Right lobe of liver (tissue), 6 donors: ENCODE measurements at regions not wholly inside any gene's neighbourhood (a gene's known extent, or its start where the extent isn't known, plus 50 kb on each side); places are given as distances from the start of the nearest gene placed in this dataset.
A peak's percentile ranks its signal among the peaks of the same experiment; 100 is the strongest.

Experiments
- ATAC-seq, 4 donors: fragments of 200-7000 bp; cut with Tn5 transposase; one replicate each; pipeline ENCODE4 v1.9.1; 2020; ENCODE audit warnings: mild to moderate bottlenecking in 4 of 4, moderate library complexity in 4 of 4
- DNase-seq, 3 donors: peaks; one replicate each; pipeline ENCODE4 v3.0.0-alpha.2; 2020
- H3K27ac ChIP-seq, 3 donors: fragments of 200-600 bp; one replicate each; pipeline ENCODE4 v1.8.0; 2022
- H3K27me3 ChIP-seq, 2 donors: fragments of 200-600 bp; one replicate each; pipeline ENCODE4 v1.8.0; 2022
- H3K36me3 ChIP-seq, 4 donors: fragments of 200-600 bp; sonication (generic) in 1 of 4; one replicate each; pipeline versions ENCODE4 v1.5.1 to v1.8.0; 2017 to 2022; ENCODE audit warnings: control low read depth in 1 of 4
- H3K4me1 ChIP-seq, 4 donors: fragments of 200-600 bp; sonication (generic) in 1 of 4; one replicate each; pipeline versions ENCODE4 v1.5.1 to v1.8.0; 2017 to 2022; ENCODE audit warnings: control low read depth in 1 of 4
- H3K4me3 ChIP-seq, 3 donors: fragments of 200-600 bp; one replicate each; pipeline ENCODE4 v1.8.0; 2022
- H3K9me3 ChIP-seq, 4 donors: fragments of 200-600 bp; sonication (generic) in 1 of 4; one replicate each; pipeline versions ENCODE4 v1.5.1 to v1.8.0; 2017 to 2022; ENCODE audit warnings: control low read depth in 1 of 4
- POLR2A ChIP-seq: fragments of 450-650 bp; IDR thresholded peaks from one replicate; pipeline ENCODE4 v1.6.1; 2017; ENCODE audit warnings: antibody characterized with exemption, mild to moderate bottlenecking
- WGBS: methylation state at CpG from one replicate; pipeline ENCODE4 v1.1.6; 2018; ENCODE audit warnings: low coverage, low lambda C conversion rate; ENCODE audit not compliant: insufficient coverage; ENCODE audit errors: missing lambda C conversion rate; 5-methylcytosine and 5-hydroxymethylcytosine counted together
- intact Hi-C, 2 donors: fragments of 100-400 bp; cut with DNase I; formaldehyde crosslinking; loops; one replicate each; pipeline versions ENCODE4 v1.11.2 to v1.14.1; 2022
- TF ChIP-seq, protein P1 (sequence below), 4 donors: fragments of 200-600 bp in 3 of 4; fragments of 450-650 bp in 1 of 4; IDR thresholded peaks; one replicate each; pipeline versions ENCODE4 v1.5.1 to v1.8.0; 2016 to 2022; ENCODE audit warnings: antibody characterized with exemption in 4 of 4, mild to moderate bottlenecking in 2 of 4
- donor health status: DM: no; HTN: yes; CAD: no.
- donor health status: DM: no; HTN: no; CAD: no.
- donor health status: DM: no; HTN: no; CAD: no.
- donor health status: DM: no; HTN: yes; CAD: no.
- donor health status: DM: no; HTN: yes; CAD: no.

DNA sequence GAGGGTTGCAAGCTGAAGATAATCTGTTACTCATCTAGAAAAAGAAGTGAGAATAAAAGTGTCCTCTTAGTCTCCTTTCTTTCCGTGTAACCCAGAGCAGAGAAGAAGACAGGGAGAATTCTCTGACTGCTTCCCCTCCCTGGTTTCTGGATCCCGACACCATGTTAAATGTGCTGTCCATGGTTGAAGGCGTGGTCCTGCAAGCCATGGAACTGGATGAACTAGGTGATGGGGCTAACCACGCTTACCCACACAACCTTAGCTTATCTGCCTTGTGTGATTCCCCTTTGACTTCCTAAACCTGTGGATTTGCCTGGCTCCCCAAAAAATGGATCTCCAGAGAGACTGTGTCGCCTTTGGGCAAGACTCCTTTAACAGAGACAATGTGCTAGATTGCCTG, 907.6 kb downstream of the FSTL5 start:
- TF ChIP-seq POLR2A, result no peak
- TF ChIP-seq, protein P1, sequence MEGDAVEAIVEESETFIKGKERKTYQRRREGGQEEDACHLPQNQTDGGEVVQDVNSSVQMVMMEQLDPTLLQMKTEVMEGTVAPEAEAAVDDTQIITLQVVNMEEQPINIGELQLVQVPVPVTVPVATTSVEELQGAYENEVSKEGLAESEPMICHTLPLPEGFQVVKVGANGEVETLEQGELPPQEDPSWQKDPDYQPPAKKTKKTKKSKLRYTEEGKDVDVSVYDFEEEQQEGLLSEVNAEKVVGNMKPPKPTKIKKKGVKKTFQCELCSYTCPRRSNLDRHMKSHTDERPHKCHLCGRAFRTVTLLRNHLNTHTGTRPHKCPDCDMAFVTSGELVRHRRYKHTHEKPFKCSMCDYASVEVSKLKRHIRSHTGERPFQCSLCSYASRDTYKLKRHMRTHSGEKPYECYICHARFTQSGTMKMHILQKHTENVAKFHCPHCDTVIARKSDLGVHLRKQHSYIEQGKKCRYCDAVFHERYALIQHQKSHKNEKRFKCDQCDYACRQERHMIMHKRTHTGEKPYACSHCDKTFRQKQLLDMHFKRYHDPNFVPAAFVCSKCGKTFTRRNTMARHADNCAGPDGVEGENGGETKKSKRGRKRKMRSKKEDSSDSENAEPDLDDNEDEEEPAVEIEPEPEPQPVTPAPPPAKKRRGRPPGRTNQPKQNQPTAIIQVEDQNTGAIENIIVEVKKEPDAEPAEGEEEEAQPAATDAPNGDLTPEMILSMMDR (IDR thresholded peaks at IDR 0.05), result no peak
- WGBS, result 64% methylated on average over 4 of the region's 5 CpGs
- Histone ChIP-seq H3K27ac (no peak overlapping the region), H3K36me3 (no peaks in the 10 kb centered on the region), H3K4me3 (no peak overlapping the region), H3K4me1 (no peaks in the 10 kb centered on the region), H3K9me3 (peaks cover 0 to 11% (median 0%) of the 10 kb centered on the region in 4 donors), H3K27me3 (no peaks in the 10 kb centered on the region)
- ATAC-seq, result no peak
- DNase-seq, result no peak
- intact Hi-C loops, result no loop called here

DNA sequence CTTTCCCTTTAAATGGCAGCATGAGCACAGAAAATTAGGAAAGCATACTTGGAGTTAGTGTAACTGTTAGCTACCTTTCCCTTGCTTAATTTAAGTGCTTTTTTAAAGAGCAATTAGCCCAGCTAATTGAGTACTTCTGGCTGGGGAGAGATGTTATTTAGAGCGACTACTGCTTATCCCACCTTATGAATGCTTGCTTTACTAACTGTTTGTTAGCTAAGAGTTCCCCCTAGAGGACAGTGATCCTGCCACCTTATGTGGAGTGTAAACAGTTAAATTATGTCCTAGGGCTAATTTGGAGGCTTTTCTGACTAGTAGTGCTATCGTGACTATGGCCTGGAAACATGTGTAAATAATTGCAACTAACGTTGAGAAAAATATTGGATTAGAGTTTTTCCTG, 909.4 kb downstream of the FSTL5 start:
- Histone ChIP-seq H3K27me3 (no peaks in the 10 kb centered on the region), H3K9me3 (peaks cover 0 to 11% (median 0%) of the 10 kb centered on the region in 4 donors), H3K36me3 (no peaks in the 10 kb centered on the region), H3K4me3 (no peak overlapping the region), H3K27ac (no peak overlapping the region), H3K4me1 (no peaks in the 10 kb centered on the region)
- 57% methylated on average over 3 of the region's 3 CpGs for WGBS
- no peak for ATAC-seq
- intact Hi-C loops, result no loop called here
- TF ChIP-seq POLR2A, result no peak
- TF ChIP-seq, protein P1 (IDR thresholded peaks at IDR 0.05), result no peak
- no peak for DNase-seq

DNA sequence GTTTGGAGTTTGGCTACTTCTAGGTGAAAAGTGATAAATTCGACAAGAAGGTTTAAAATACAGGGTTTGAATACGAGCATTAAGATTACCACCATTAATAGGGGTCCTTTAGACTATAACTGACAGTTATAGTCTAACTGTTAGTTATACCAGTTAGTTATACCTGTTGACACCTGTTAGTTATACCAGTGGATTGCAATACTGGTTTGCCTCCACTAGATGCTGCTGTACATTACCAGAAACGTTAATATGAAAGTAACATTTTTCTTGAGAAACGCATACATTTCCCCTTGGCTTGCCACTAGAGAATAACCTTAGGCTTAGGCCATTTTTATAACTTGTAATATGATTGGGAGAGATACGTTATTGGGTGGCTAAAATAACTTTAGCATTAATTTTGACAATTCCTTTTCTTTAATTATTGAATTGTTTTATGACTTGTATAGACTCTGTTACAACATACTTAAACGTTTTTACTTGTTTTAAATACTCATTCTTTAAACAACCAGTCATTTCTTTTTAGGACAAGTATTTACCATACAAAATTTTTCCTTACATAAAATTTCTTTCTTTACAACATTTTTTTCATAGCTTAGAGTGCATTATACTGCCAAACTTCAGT, 911.2 kb downstream of the FSTL5 start:
- Histone ChIP-seq H3K27me3 (no peaks in the 10 kb centered on the region), H3K4me1 (no peaks in the 10 kb centered on the region), H3K27ac (no peak overlapping the region), H3K4me3 (no peak overlapping the region), H3K9me3 (peaks cover 0 to 11% (median 0%) of the 10 kb centered on the region in 4 donors), H3K36me3 (no peaks in the 10 kb centered on the region)
- WGBS, result 23% methylated on average over 6 of the region's 6 CpGs
- DNase-seq (no peak), ATAC-seq (peak; percentile 81 to 85 (median 84))
- TF ChIP-seq POLR2A, result no peak
- TF ChIP-seq, protein P1 (IDR thresholded peaks at IDR 0.05), result peak; percentile 65 to 78 (median 73)
- intact Hi-C loops, result no loop called here

DNA sequence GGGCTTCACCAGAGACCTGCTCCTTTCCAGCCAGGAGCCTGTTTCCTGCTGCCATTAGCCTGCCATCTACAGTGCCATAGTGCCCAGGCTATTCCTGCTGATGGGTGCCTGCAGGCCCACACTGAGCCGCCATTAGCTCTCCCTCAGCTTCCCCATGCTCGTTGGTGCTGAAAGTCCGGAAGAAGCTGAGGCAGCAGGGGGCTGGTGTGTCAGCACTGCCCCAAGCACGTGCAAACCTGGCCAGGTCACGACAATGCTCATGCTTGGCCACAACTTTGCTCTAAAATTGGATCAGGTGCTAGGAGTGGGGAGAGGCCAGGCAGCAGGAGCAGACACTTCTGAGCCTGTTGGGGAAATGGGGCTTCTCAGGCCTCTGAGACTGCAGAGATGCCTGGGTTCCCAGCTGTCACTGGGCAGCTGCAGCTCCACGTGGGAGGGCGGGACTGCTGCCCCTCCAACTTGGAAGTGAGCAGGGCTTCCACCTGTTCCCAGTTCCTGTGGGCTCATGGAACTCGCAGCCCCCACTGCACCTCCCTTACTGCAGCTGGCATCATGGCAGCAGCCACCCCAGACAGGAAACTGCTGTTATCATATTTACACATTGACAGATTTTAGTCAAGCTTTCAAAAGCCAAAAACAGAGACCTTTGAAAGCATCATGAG, 913.9 kb downstream of the FSTL5 start:
- DNase-seq, result no peak
- intact Hi-C loops, result no loop called here
- TF ChIP-seq, protein P1 (IDR thresholded peaks at IDR 0.05), result no peak
- no peak for TF ChIP-seq POLR2A
- Histone ChIP-seq H3K36me3 (no peaks in the 10 kb centered on the region), H3K4me3 (no peak overlapping the region), H3K27me3 (no peaks in the 10 kb centered on the region), H3K9me3 (no peaks in the 10 kb centered on the region), H3K27ac (no peak overlapping the region), H3K4me1 (no peaks in the 10 kb centered on the region)
- no peak for ATAC-seq
- no CpG with 5 or more reads among the region's 8 CpGs for WGBS
